DND-41 (cell line): ENCODE measurements at regions not wholly inside any gene's neighbourhood (a gene's known extent, or its start where the extent isn't known, plus 50 kb on each side); places are given as distances from the start of the nearest gene placed in this dataset.

Experiments used
- ATAC-seq: fragments of 200-7000 bp; cut with Tn5 transposase; 3 replicates; pipeline ENCODE4 v1.9.1; 2021; ENCODE audit warnings: low read depth; ENCODE audit not compliant: insufficient read depth
- DNase-seq: peaks from one replicate; pipeline ENCODE4 v3.0.0-alpha.2; 2020
- H2AFZ ChIP-seq: 2 replicates; pipeline ENCODE4 v1.6.0; 2012; ENCODE audit warnings: low read depth, low read length
- H3K27ac ChIP-seq: 2 replicates; pipeline ENCODE4 v1.5.1; 2012; ENCODE audit warnings: low read length, inconsistent platforms
- H3K27me3 ChIP-seq: fragments of 200-600 bp; sonication (generic); 2 replicates; pipeline ENCODE4 v1.6.0; 2012; ENCODE audit warnings: low read length, mild to moderate bottlenecking, inconsistent platforms; ENCODE audit not compliant: insufficient read depth, poor library complexity
- H3K36me3 ChIP-seq: 2 replicates; pipeline ENCODE4 v1.5.1; 2012; ENCODE audit warnings: low read length, inconsistent platforms; ENCODE audit not compliant: insufficient read depth
- H3K4me1 ChIP-seq: 2 replicates; pipeline ENCODE4 v1.5.1; 2012; ENCODE audit warnings: mild to moderate bottlenecking, low read length; ENCODE audit not compliant: insufficient read depth
- H3K4me2 ChIP-seq: 2 replicates; pipeline ENCODE4 v1.6.0; 2012; ENCODE audit warnings: mild to moderate bottlenecking, moderate library complexity, low read length, inconsistent platforms; ENCODE audit not compliant: insufficient read depth
- H3K4me3 ChIP-seq, 2 experiments: fragments of 200-600 bp in 1 of 2; shearing (Covaris generic) in 1 of 2; 2 replicates each; pipeline ENCODE4 v1.5.1; 2012 to 2016; ENCODE audit warnings: inconsistent platforms in 2 of 2, low read length in 2 of 2, mild to moderate bottlenecking in 2 of 2, low read depth in 1 of 2, moderate library complexity in 1 of 2
- H3K79me2 ChIP-seq: 2 replicates; pipeline ENCODE4 v1.6.0; 2012; ENCODE audit warnings: low read length, inconsistent platforms; ENCODE audit not compliant: insufficient read depth
- H3K9ac ChIP-seq: 2 replicates; pipeline ENCODE4 v1.6.0; 2012; ENCODE audit warnings: low read depth, mild to moderate bottlenecking, inconsistent platforms, low read length, moderate library complexity
- H3K9me3 ChIP-seq: 2 replicates; pipeline ENCODE4 v1.5.1; 2012; ENCODE audit warnings: low read length, moderate library complexity, mild to moderate bottlenecking, inconsistent platforms; ENCODE audit not compliant: insufficient read depth, severe bottlenecking
- H4K20me1 ChIP-seq: 2 replicates; pipeline ENCODE4 v1.6.0; 2012; ENCODE audit warnings: low read length; ENCODE audit not compliant: insufficient read depth
- CTCF ChIP-seq: IDR thresholded peaks from 2 replicates; pipeline ENCODE4 v1.5.1; 2012; ENCODE audit warnings: borderline replicate concordance, low read length, moderate library complexity, mild to moderate bottlenecking; ENCODE audit not compliant: poor library complexity, severe bottlenecking; ENCODE audit errors: extremely low read depth
- EZH2 ChIP-seq: IDR thresholded peaks from 3 replicates; pipeline ENCODE4 v1.6.1; 2012; ENCODE audit warnings: borderline replicate concordance, low read depth, mild to moderate bottlenecking, moderate library complexity, low read length, inconsistent platforms; ENCODE audit not compliant: severe bottlenecking

- Histone ChIP-seq H3K4me1 (no peaks in the 10 kb centered on the region), H3K79me2 (no peaks in the 10 kb centered on the region), H4K20me1 (no peaks in the 10 kb centered on the region), H3K36me3 (no peaks in the 10 kb centered on the region), H2AFZ (no peak overlapping the region), H3K4me3 (no peak overlapping the region), H3K27me3 (no peaks in the 10 kb centered on the region), H3K9me3 (peaks cover 10% of the 10 kb centered on the region), H3K9ac (no peak overlapping the region), H3K4me2 (no peak overlapping the region), H3K27ac (no peak overlapping the region)
- TF ChIP-seq EZH2 (no peak), CTCF (no peak)
- ATAC-seq = no peak
- DNase-seq = no peak
Observed at GRCh38 chr2:38129987-38130386, 54.0 kb upstream of the CYP1B1 start.

GRCh38 chr2:38129481-38129880, 53.5 kb upstream of the CYP1B1 start:
- no peaks in the 10 kb centered on the region for H3K36me3 ChIP-seq
- no peaks in the 10 kb centered on the region for H4K20me1 ChIP-seq
- H3K9me3 ChIP-seq = peaks cover 10% of the 10 kb centered on the region
- no peak overlapping the region for H2AFZ ChIP-seq
- no peaks in the 10 kb centered on the region for H3K4me1 ChIP-seq
- H3K4me3 ChIP-seq = no peak overlapping the region
- H3K79me2 ChIP-seq = no peaks in the 10 kb centered on the region
- ATAC-seq (no peak), DNase-seq (no peak)
- no peaks in the 10 kb centered on the region for H3K27me3 ChIP-seq
- TF ChIP-seq CTCF (no peak), EZH2 (no peak)
- no peak overlapping the region for H3K9ac ChIP-seq
- no peak overlapping the region for H3K27ac ChIP-seq
- no peak overlapping the region for H3K4me2 ChIP-seq

GRCh38 chr2:38128653-38129052, 52.7 kb upstream of the CYP1B1 start:
- Histone ChIP-seq H3K27me3 (no peaks in the 10 kb centered on the region), H3K4me2 (no peak overlapping the region)
- ATAC-seq = no peak

More at GRCh38 chr2:38128653-38129052, 52.7 kb upstream of the CYP1B1 start:
- Histone ChIP-seq H2AFZ (no peak overlapping the region), H3K9ac (no peak overlapping the region), H4K20me1 (no peaks in the 10 kb centered on the region), H3K79me2 (no peaks in the 10 kb centered on the region), H3K9me3 (peaks cover 10% of the 10 kb centered on the region), H3K36me3 (no peaks in the 10 kb centered on the region), H3K27ac (no peak overlapping the region), H3K4me3 (no peak overlapping the region), H3K4me1 (no peaks in the 10 kb centered on the region)
- TF ChIP-seq CTCF (no peak), EZH2 (no peak)
- no peak for DNase-seq
